ENCODE measurements at regions not wholly inside any gene's neighbourhood (a gene's known extent, or its start where the extent isn't known, plus 50 kb on each side); places are given as distances from the start of the nearest gene placed in this dataset.

DNA sequence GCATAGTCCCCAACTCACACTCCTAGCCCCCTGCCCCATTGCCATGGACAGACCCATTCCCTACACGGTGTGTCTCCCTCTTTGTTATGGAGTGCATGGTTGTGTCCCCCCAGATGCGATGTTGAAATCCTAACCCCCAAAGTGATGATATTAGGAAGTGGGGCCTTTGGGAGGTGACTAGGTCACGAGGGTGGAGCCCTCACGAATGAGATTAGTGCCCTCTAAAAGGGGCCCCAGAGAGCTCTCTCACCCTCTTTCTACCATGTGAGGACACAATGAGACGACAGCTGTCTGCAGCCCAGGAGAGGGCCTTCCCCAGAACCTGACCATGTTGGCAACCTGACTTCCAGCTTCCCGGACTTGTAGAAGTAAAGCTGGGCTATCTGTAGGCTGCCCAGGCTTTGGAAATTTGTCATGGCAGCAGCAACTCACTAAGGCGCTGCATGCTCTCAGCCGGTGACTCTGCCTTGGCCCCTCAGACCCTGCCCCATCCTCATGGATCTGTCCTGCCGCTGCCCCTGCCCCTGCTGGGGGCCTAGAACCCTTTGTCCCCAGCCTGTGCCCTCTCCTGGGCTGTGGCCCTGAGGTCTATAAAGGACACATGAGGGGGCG is 318.1 kb upstream of the RTL1 start (continued):
- TF ChIP-seq, protein P1, sequence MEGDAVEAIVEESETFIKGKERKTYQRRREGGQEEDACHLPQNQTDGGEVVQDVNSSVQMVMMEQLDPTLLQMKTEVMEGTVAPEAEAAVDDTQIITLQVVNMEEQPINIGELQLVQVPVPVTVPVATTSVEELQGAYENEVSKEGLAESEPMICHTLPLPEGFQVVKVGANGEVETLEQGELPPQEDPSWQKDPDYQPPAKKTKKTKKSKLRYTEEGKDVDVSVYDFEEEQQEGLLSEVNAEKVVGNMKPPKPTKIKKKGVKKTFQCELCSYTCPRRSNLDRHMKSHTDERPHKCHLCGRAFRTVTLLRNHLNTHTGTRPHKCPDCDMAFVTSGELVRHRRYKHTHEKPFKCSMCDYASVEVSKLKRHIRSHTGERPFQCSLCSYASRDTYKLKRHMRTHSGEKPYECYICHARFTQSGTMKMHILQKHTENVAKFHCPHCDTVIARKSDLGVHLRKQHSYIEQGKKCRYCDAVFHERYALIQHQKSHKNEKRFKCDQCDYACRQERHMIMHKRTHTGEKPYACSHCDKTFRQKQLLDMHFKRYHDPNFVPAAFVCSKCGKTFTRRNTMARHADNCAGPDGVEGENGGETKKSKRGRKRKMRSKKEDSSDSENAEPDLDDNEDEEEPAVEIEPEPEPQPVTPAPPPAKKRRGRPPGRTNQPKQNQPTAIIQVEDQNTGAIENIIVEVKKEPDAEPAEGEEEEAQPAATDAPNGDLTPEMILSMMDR (conservative IDR thresholded peaks at IDR 0.05; ENCODE audit: low read depth in 2 of 2): no peak
- TF ChIP-seq JUNB (IDR thresholded peaks at IDR 0.05; ENCODE audit: unreplicated experiment) (no peak), STAT1 (IDR thresholded peaks at IDR 0.05; ENCODE audit: unreplicated experiment) (no peak), CREB1 (CRISPR knock-in tag; IDR thresholded peaks at IDR 0.05; ENCODE audit: low read depth) (no peak), EZH2phosphoT487 (IDR thresholded peaks at IDR 0.05; ENCODE audit: unreplicated experiment) (no peak), ZNF462 (CRISPR knock-in tag; IDR thresholded peaks at IDR 0.05) (no peak)
